H4 (cell line): ENCODE measurements at regions not wholly inside any gene's neighbourhood (a gene's known extent, or its start where the extent isn't known, plus 50 kb on each side); places are given as distances from the start of the nearest gene placed in this dataset.
A peak's percentile ranks its signal among the peaks of the same experiment; 100 is the strongest.
"Not testable (repeated sequence)": the region's sequence is repeated elsewhere in the genome, so short reads cannot be mapped to it uniquely, and the experiment has no call there.

Experiments used
- DNase-seq: peaks from one replicate; pipeline ENCODE4 v3.0.0-alpha.2; 2015; ENCODE audit warnings: low spot score

DNA sequence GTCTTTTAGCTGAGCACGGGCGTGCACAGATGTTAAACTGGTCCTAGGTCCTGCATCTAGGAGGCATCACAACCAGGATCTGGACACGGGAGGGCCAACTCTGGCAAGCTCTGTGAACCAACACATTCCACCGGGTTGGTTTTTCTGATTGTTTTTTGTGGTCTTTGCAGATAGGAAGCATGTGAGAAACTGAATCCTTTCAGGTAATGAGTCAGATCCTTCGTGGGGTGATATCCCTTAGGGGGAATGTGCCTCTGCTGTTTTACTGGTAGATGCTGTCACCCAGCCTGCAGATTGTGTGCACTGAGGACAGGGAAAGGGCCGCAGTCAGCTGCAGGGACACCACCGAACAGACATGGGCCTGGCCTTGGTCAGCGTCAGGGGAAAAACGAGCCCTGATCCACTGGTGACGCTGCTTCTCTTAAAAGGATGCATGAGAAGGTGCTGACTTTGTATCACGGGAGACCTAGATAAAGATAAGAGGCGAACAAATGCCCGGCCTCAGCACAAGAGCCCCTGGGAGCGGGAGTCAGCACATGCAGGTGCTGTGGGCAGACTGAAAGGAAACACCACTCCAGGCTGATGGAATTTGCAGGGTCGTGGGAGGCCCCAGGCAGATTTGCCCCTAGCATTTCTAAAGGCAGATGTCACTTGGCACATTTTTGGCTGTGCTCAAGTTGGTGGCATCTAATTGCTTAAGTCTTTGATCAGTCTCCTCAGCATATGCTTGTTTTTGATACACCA, 51.1 kb downstream of the DOP1B start:
- DNase-seq: peak; percentile 60

DNA sequence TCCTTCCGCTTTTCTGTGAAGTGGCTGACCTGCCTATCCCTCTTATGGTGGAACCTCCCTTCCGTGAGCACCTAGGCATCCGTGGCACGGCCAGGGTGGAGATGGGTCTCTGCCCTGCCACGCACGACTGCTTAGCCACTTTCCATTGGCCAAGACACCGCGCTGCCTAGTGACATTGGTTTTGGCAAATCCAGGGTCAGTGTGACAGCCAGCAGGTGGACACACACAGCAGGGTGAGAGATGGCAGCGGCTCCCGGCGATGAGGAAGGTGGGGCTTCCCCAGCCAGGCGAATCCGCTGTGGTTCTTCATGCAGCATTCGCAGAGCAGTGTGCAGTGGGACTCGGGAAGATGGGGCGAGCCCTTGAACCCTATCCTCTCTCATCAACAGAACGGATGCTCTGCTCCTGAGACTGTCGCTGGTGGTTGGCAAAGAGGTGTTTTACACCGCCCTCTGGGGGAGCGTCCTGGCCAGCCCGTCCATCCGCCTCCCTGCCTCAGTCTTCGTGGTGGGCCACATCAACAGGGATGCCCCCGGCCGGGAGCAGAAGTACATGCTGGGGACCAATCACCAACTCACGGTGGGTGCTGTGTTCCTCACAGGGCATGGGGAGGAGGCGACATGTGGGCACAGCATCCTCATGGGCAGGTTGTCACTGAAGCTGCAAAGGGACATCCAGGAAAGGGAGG, 51.8 kb downstream of the DOP1B start:
- DNase-seq: no peak

DNA sequence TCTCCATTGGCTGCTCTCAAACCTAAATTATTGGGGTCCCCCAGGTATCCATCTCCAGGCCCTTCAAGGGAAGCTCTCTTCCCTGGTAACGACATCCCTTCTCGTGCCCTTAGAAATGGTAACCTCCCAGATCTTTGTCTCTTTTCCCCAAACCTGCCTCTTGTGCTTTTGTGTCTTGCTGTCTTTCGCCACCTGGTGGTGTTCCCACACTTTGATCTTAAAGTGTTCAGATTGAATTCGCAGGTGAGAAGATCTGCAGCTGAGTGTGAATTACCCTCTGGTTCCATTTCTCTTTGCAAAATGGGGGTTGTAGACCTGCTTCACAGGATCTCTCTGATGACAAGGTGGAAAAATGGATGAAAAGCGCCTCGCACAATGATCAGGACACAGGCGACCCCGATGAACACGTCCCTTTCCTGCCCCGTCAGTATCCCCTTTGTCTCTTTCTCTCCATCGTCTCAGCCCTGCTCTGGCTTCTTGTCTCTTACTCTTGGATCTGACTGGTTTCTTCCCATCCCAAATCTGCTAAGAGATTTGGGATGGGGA, 53.1 kb downstream of the DOP1B start:
- DNase-seq: peak; percentile 72

DNA sequence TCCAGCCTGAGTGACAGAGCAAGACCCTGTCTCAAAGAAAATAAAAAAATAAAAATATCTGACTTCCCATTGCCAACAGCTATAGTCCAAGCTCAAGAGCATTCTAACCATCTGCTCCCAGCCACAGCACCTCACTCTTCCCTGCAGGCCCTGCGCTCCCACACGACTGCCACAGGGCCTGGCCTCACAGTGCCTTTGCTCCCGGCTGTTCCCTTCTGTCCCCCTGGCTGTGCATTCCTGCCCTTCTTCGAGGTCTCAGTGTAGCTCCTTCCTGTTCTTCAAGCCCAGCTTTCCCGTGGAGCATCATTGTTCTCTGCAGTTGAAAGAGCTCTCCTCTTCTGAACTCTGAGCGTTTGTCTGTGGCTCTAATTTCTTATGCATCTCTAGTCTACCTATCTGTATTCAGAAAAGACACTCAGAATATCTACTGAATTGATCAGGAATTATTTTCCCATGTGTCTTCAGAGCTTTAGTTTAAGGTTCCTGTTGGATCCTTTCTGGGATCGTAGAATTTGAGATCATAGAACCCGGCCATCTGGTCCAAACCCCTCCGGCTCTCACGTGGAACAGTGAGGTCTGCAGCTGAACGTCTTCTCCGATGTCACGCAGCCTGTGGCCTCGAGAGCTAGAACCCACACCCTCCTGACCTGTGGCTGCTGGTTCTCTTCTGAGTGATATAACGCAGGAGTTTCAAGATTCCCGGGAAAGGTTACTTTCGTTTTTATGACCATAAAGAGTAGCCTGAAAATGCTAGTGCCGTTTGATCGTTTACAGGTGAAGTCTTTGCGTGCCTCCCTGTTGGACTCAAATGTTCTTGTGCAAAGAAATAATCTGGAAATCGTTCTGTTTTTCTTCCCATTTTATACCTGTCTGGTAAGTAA, 54.4 kb downstream of the DOP1B start:
- DNase-seq: no peak

DNA sequence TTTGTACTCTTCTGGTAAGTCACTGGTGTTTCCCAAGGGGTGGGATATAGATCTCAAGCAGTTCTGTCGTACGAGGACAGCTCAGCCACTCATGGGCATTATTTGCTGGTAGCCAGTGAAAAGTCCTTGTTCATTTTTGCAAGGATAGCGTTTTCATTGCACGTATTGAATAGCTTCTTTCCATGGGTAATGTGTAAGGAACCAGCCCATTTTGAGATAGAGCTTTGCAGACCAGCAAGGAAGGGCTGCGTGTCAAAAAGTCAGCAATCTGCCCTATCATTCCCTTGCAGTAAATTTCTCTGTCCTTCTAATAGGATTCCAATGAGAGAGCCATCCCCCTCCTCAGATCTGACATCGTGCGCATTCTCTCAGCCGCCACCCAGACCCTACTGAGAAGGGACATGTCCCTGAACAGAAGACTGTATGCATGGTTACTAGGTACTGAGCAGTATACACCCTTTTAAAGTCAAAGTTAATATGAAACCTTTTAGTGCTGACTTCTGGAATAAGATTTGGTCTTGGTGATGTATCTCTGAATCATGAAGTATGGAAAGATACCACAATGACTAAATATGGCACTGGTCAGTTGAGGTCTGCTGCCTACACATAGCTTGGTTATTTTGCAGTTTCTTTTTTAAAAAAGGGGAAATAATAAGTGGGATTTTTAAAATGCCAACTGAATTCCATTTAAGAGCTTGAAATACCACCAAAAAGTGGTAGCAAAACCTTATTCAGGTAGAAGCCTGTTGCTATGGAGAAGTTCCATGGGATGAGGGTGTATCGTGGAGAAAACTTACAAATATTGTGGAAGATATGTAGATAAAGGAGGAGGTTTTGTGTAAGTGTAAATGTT, 55.3 kb downstream of the DOP1B start:
- peak; percentile 38 for DNase-seq

DNA sequence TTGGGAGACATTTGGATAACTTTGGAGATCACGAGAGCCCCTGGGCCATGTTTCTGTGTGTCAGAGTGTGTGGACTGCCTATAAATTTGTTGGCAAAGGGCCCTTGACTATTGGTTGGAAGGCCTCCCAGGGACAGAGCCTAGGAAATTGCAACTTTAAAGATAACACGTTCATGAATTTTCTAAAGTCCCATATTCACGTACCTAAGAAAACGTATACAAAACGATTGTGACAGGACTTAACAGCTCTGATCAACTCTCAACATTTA, 55.8 kb downstream of the DOP1B start:
- DNase-seq: no peak

DNA sequence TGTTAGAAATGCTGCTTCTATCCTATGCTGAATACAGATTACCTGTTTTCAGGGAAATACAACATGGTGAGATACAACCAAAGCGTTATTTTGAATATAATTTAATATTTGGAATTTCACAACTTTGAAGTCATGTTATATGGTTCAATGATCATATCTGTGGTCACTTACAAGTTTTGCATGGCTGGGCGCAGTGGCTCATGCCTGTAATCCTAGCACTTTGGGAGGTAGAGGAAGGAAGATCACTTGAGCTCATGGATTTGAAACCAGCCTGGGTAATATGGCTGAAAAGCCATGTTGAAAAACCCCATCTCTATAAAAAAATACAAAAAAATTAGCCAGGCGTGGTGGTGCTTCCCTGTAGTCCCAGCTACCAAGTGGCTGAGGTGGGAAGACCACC, 57.9 kb downstream of the DOP1B start:
- no peak for DNase-seq

DNA sequence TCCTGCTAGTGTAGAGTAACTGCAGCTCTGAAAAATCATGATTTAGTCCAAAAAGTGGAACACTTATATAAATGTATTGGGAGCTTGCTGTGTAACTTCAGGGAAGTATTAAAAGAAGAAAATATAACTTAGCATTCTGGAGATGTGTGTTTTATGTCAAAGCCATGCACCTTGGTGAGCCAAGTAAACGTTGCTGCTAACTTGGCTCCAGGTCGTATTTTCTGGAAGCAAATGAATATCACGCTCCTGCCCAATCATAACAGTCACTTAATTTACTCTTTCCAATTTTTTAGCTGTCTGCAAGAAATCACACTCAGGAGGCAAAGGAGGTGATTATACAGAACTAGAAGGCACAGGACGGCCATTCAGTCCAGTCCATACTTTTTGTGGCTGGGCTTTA, 61.1 kb downstream of the DOP1B start:
- no peak for DNase-seq

DNA sequence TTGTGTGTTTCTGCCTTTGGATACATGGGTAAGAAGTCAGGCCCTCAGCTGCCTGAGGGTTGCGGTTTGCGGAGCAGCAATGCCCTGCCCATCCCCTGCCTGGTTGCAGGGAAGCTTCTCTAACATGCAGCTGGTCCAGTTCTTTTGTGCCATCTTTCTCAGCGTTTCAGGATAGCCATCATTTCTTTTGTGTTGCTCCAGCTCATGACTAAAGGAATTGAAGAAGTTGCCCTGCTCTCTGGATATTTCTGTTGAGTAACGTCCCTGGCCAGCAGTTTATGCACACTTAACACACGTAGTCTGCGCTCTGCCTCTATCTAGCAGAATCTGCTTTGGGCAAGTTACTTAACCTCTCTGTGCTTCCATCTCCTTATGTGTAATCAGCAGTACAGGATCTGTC, 62.1 kb downstream of the DOP1B start:
- DNase-seq: no peak

DNA sequence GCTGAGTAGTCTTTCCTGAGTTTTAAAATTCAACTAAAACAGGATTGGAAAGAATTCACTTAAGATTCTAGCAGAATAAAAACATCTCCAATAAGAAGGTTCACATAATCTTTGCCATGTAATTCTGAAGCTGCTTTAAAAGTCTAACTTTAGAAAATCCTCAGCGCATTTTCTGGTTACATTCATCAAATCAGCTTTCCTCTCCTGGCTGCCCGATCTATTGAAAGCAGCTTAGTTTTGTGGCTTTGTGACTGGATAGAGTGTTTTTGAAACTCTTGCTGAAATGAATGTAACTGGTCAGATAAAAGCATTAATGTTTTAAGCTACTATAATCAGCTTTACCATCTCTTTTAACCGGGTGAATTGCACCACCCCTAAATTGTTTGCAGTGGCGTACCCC, 66.8 kb downstream of the DOP1B start:
- no peak for DNase-seq

DNA sequence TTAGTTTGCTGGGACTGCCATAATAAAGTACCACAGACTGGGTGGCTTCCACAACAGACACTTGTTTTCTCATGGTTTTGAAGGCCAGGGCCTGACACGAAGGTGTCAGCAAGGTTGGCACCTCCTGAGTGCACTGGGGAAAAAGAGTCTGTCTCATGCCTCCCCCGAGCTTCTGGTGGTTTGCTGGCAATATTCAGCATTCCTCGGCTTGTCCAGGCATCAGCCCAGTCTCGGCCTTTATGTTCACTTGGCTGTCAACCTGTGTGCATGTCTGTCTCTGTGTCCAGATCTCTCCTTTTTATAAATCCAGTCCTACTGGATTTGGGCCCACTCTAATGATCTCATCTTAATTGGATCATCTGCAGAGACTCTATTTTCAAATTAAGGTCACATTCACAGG, 72.6 kb downstream of the DOP1B start:
- no peak for DNase-seq

DNA sequence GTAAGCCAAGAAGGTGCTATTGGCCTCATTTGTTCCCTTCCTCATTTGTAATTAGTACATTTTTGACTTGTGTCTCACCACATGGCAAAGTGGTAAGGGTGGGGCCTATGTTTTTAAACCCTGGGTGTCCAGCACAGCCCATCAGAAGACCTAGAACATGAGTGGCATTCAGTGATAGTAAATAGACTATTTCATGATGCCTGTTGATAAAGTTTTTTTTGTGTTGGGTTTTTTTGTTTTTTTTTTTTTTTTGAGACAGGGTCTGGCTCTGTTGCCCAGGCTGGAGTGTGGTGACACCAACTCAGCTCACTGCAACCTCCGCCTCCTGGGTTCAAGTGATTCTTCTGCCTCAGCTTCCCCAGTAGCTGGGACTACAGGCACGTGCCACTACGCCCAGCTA, 74.8 kb downstream of the DOP1B start:
- DNase-seq: not testable (repeated sequence)

DNA sequence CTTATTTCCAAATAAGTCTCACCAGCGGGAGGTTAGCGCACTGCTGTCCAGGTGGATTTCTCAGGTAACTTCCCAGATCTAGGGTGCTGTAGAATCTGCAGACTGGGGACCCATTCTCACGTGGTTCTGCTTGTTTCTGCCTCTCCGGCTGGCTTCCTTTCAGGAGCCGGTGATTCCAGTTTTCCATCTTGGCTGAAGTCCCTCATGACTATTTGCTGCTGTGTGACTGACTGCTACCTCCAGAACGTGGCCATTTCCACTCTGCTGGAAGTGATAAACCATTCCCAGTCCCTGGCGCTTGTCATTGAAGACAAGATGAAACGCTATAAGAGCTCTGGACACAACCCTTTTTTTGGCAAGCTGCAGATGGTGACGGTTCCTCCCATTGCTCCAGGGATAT, 76.0 kb downstream of the DOP1B start:
- DNase-seq: no peak

DNA sequence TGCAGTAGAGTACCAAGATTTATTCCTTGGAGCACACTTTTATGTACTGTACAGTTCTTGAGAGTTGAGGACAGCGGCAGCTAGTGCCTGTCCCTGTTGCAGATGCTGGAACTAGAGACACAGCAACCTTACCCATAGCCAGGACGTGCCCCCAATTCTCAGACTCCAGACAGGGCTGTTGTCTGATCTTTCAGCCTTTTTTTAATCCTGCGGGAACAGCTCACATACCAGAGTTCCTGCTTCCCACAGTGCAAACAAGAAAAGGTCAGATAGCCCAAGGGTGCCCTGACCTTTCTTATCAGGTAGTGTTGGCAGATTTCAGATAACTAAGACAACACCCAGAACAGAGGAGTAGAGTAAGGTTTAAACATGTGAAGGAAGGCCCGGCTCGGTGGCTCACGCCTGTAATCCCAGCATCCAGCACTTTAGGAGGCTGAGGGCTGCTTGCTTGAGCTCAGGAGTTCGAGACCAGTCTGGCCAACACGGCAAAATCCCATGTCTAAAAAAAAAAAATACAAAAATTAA, 78.5 kb downstream of the DOP1B start:
- no peak for DNase-seq

DNA sequence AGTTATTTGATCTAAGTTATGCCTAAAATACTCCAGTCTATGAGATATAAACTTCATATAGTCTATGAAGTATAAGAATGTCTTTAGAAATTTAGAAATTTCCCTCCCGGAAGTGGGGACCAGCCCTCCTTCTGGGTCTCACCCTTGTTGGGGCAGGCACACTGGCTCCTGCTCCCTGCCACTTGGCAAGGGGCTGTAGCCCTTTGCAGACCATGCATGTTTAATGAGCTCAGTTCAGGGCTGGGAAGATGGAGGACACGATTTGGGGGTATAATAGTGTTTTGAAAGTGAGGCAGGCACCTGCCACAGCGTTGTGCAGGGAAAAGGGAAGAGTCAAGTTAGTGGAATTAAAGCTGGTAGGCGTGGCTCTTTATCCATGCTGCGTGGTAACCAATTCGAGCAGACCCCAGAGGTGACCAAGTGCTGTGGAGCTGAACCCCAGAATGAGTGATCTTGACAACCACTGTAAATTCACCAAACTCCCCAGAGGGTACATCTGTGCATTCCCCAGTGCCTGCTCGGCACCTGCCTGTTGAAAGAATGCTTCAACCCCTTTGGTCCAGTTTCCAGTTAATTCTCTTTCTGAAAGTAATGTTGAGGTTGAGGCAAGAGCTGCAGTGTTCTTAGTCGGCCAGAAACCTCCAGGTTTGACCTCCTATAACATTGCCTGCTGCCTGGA, 79.6 kb downstream of the DOP1B start:
- DNase-seq: no peak

DNA sequence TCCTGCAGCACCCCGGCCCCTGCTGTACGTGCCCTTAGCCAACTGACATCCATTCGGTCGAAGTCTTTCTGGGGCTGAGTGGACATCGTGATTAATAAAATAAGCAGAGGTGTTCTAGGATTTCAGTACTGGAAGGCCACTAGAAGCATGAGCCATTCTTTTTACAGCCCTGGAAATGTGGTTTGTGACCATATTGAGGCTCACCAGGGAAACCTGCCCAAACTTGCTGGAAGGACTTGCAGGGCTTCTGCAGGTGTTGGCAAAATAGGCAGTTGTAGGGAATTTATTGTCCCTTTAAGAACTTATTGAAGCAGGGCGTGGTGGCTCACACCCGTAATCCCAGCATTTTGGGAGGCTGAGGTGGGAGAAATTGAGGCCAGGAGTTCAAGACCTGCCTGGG, 80.8 kb downstream of the DOP1B start:
- DNase-seq: no peak

DNA sequence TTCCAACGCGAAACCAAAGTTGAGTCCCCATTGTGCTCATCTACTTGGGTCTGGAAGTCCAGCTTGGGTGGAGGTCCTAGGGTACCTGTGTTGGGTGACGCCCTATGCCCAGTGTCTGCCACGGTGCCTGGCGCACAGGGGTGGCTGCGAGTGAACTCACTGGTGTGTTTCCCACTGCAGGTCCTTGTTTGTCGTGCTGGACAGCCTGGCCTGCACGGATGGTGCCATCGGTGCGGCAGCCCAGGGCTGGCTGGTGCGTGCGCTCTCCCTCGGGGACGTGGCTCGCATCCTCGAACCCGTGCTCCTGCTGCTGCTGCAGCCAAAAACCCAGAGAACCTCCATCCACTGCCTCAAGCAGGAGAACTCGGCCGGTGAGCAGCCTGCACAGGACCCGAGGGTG, 80.4 kb upstream of the MORC3 start:
- DNase-seq: no peak

DNA sequence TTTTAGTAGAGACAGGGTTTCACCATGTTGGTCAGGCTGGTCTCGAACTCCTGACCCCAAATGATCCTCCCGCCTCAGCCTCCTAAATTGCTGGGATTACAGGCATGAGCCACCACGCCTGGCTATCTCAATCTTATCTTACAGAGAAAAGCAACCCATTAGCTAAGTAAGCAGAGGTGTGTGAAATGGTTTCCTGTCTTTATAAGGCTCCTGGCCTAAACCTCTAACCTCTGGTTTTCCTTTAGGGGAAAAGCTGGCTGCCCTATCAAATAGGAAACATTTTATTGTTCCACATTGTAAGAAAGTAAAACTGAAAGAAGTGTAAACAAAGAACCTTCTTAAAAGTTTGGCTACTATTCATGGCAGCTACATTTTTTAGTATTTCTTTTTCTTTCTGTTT, 78.3 kb upstream of the MORC3 start:
- no peak for DNase-seq

DNA sequence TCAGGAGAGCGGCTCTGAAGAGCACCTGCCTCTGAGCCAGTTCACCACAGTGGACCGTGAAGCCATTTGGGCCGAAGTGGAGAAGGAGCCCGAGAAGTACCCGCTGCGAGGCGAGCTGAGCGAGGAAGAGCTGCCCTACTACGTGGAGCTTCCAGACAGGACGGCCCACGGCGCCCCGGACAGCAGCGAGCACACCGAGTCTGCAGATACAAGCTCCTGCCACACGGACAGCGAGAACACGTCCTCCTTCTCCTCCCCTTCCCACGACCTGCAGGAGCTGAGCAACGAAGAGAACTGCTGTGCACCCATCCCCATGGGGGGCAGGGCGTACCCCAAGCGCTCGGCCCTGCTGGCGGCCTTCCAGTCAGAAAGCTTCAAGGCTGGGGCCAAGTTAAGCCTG, 74.9 kb upstream of the MORC3 start:
- DNase-seq: no peak

DNA sequence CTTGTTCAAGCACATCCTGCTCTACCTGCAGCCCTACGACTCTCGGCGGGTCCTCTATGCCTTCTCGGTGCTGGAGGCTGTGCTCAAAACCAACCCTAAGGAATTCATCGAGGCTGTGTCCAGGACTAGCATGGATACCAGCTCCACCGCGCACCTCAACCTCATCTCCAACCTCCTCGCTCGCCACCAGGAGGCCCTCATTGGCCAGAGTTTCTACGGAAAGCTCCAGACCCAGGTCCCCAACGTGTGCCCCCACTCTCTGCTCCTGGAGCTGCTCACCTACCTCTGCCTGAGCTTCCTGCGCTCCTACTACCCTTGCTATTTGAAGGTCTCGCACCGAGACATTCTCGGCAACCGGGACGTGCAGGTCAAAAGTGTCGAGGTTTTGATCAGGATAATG, 74.3 kb upstream of the MORC3 start:
- DNase-seq: no peak

DNA sequence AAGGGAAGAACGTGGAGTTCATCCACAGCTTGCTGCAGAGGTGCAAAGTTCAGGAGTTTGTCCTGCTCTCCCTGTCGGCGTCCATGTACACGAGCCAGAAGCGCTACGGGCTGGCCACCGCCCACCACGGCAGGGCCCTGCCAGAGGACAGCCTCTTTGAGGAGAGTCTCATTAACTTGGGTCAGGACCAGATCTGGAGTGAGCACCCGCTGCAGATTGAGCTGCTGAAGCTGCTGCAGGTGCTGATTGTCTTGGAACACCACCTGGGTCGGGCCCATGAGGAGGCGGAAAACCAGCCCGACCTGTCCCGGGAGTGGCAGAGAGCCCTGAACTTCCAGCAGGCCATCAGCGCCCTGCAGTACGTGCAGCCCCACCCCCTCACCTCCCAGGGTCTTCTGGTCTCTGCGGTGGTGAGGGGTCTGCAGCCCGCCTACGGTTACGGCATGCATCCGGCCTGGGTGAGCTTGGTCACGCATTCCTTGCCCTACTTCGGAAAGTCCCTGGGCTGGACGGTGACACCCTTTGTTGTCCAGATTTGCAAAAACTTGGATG, 73.8 kb upstream of the MORC3 start:
- DNase-seq: no peak
